ENCODE measurements at regions not wholly inside any gene's neighbourhood (a gene's known extent, or its start where the extent isn't known, plus 50 kb on each side); places are given as distances from the start of the nearest gene placed in this dataset.

DNA sequence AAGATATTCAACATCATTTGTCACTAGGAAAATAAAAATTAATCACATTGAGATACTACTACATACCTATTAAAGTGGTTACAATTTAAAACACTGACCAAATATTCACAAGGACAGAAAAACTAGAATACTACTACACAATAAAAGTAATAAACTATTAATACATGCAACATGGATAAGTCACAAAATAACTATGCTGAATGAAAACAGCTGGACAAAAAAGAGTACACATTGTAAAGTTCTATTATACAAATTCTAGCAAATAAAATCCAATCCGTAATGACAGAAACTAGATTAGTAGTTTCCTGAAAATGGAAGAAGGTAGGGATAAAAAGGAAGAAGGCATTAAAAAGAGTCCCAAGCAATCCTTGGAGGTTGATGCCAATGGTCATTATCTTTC, 348.7 kb upstream of the PTBP2 start:
- TF ChIP-seq CTCF (IDR thresholded peaks at IDR 0.05; ENCODE audit: unreplicated experiment), result no peak
- no peak for DNase-seq
- no peaks in the 10 kb centered on the region for H3K4me1 Mint-ChIP-seq (ENCODE audit: low read depth, unreplicated experiment)
- intact Hi-C loops (cut with micrococcal nuclease; ENCODE audit: unreplicated experiment), result no loop called here
- H3K9me3 Mint-ChIP-seq (ENCODE audit: low read depth, unreplicated experiment), result no peaks in the 10 kb centered on the region
- CTCF ChIA-PET, result no interaction called here
- no peaks in the 10 kb centered on the region for H3K36me3 Mint-ChIP-seq (ENCODE audit: insufficient read depth, unreplicated experiment)
- no peak overlapping the region for H3K27ac Mint-ChIP-seq (ENCODE audit: unreplicated experiment)
- no peak overlapping the region for H3K4me3 Mint-ChIP-seq (ENCODE audit: low read depth, unreplicated experiment)
- BruUV-seq (replicated peaks), result no TSS peak
- no peaks in the 10 kb centered on the region for H3K27me3 Mint-ChIP-seq (ENCODE audit: unreplicated experiment)

- no peak for DNase-seq
- intact Hi-C loops (cut with micrococcal nuclease; ENCODE audit: unreplicated experiment), result no loop called here
- Mint-ChIP-seq H3K36me3 (ENCODE audit: insufficient read depth, unreplicated experiment) (no peaks in the 10 kb centered on the region), H3K9me3 (ENCODE audit: low read depth, unreplicated experiment) (no peaks in the 10 kb centered on the region), H3K4me3 (ENCODE audit: low read depth, unreplicated experiment) (no peak overlapping the region), H3K27me3 (ENCODE audit: unreplicated experiment) (no peaks in the 10 kb centered on the region), H3K4me1 (ENCODE audit: low read depth, unreplicated experiment) (no peaks in the 10 kb centered on the region), H3K27ac (ENCODE audit: unreplicated experiment) (no peak overlapping the region)
- TF ChIP-seq CTCF (IDR thresholded peaks at IDR 0.05; ENCODE audit: unreplicated experiment), result no peak
- BruUV-seq (replicated peaks), result no TSS peak
- CTCF ChIA-PET, result no interaction called here
Measured at GRCh38 chr1:96374076-96374762, 347.4 kb upstream of the PTBP2 start.

DNA sequence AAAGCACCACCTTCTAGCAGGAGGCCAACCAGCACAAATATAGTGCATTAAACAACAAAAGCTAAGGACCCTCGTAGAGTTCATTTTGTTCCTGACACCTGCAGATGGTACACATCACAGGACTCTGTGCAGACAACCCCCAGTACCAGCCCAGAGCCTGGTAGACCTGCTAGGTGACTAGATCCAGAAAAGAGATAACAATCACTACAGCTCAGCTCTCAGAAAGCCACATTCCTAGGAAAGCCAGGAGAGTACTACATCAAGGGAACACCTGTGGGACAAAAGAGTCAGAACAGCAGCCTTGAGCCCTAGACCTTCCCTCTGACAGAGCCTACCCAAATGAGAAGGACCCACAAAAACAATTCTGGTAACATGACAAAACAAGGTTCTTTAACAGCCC, 344.7 kb upstream of the PTBP2 start:
- Mint-ChIP-seq H3K4me1 (ENCODE audit: low read depth, unreplicated experiment) (no peaks in the 10 kb centered on the region), H3K4me3 (ENCODE audit: low read depth, unreplicated experiment) (no peak overlapping the region), H3K9me3 (ENCODE audit: low read depth, unreplicated experiment) (peaks cover 2% of the 10 kb centered on the region), H3K27ac (ENCODE audit: unreplicated experiment) (no peak overlapping the region), H3K27me3 (ENCODE audit: unreplicated experiment) (no peaks in the 10 kb centered on the region), H3K36me3 (ENCODE audit: insufficient read depth, unreplicated experiment) (no peaks in the 10 kb centered on the region)
- BruUV-seq (replicated peaks), result no TSS peak
- intact Hi-C loops (cut with micrococcal nuclease; ENCODE audit: unreplicated experiment), result no loop called here
- TF ChIP-seq CTCF (IDR thresholded peaks at IDR 0.05; ENCODE audit: unreplicated experiment), result no peak
- CTCF ChIA-PET, result interaction anchor here (0.7 kb wide), 1 partner anchor 1009 kb away, joined by 3 read pairs; no protein-coding TSS in a partner anchor
- DNase-seq, result no peak

GRCh38 chr1:96384611-96385010, 337.0 kb upstream of the PTBP2 start:
- DNase-seq, result no peak
- Mint-ChIP-seq H3K27me3 (ENCODE audit: unreplicated experiment) (no peaks in the 10 kb centered on the region), H3K36me3 (ENCODE audit: insufficient read depth, unreplicated experiment) (no peaks in the 10 kb centered on the region), H3K27ac (ENCODE audit: unreplicated experiment) (no peak overlapping the region), H3K4me3 (ENCODE audit: low read depth, unreplicated experiment) (no peak overlapping the region), H3K4me1 (ENCODE audit: low read depth, unreplicated experiment) (no peaks in the 10 kb centered on the region), H3K9me3 (ENCODE audit: low read depth, unreplicated experiment) (peaks cover 4% of the 10 kb centered on the region)
- intact Hi-C loops (cut with micrococcal nuclease; ENCODE audit: unreplicated experiment), result no loop called here
- BruUV-seq (replicated peaks), result no TSS peak
- no peak for TF ChIP-seq CTCF (IDR thresholded peaks at IDR 0.05; ENCODE audit: unreplicated experiment)
- CTCF ChIA-PET, result no interaction called here

Measured in Calu3 (cell line).